Activated CD4-positive, alpha-beta T cell treated with anti-CD3 and anti-CD28 coated beads for 36 hours (primary cell): ENCODE measurements at regions not wholly inside any gene's neighbourhood (a gene's known extent, or its start where the extent isn't known, plus 50 kb on each side); places are given as distances from the start of the nearest gene placed in this dataset.

Experiments used
- ATAC-seq: fragments of 200-7000 bp; cut with Tn5 transposase; one replicate; pipeline ENCODE4 v1.10.0; 2021; ENCODE audit warnings: mild to moderate bottlenecking, moderate library complexity
- CTCF ChIA-PET: fragments of 350-600 bp; sonication (Branson Sonifier 250); formaldehyde crosslinking; loops from one replicate; lab custom pipeline; 2021; ENCODE audit warnings: antibody characterized with exemption; lab: Charles Lee
- POLR2A ChIA-PET: fragments of 350-600 bp; sonication (Branson Sonifier 250); formaldehyde crosslinking; loops from one replicate; lab custom pipeline; 2021; ENCODE audit warnings: antibody characterized with exemption, inconsistent platforms; lab: Charles Lee
- DNase-seq: peaks from one replicate; pipeline ENCODE4 v3.0.0-alpha.2; 2020
- H3K27ac Mint-ChIP-seq: one replicate; pipeline ENCODE4 v1.8.0; 2021; ENCODE audit warnings: mixed read lengths
- H3K27me3 Mint-ChIP-seq: one replicate; pipeline ENCODE4 v1.8.0; 2021; ENCODE audit warnings: mixed read lengths
- H3K36me3 Mint-ChIP-seq: one replicate; pipeline ENCODE4 v1.8.0; 2021; ENCODE audit warnings: low read depth, mixed read lengths
- H3K4me1 Mint-ChIP-seq: one replicate; pipeline ENCODE4 v1.8.0; 2021; ENCODE audit warnings: mixed read lengths
- H3K4me3 Mint-ChIP-seq: one replicate; pipeline ENCODE4 v1.8.0; 2021; ENCODE audit warnings: mild to moderate bottlenecking, moderate library complexity, mixed read lengths
- H3K9me3 Mint-ChIP-seq: one replicate; pipeline ENCODE4 v1.8.0; 2021; ENCODE audit warnings: low read depth, mixed read lengths
- intact Hi-C, 2 experiments: fragments of 100-400 bp; cut with DNase I in 1 of 2; cut with micrococcal nuclease in 1 of 2; formaldehyde crosslinking; loops; one replicate each; pipeline versions ENCODE4 v1.14.2 to v1.15.1; 2022 to 2024; cut with DNase I, micrococcal nuclease

- intact Hi-C loops: loop anchor here in 1 of 2 experiments (5.0 kb wide), 2 partner anchors 158 to 1973 kb away; partner anchors contain the start of gene TMTC2
- no peak overlapping the region for H3K4me3 Mint-ChIP-seq
Observed at GRCh38 chr12:82529101-82529500, 157.6 kb upstream of the TMTC2 start.

DNA sequence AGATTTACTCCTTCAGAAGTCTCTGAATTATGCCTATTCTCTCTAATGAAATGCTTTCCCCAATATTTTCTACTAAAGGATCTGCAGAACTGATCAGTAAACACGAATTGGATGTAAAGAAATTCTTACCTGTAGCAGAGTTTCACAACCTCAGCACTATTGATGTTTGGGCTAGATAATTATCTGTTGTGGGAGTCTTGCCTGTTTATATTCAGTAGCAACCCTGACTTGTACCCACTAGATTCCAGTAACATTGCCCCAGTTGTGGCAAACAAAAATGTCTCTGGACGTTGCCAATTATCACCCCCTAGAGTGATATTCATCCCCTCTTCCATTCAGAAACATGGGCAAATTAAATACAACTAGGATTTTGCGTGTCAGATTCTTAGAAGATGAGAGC, 156.8 kb upstream of the TMTC2 start:
- no peak overlapping the region for H3K27ac Mint-ChIP-seq
- no peaks in the 10 kb centered on the region for H3K9me3 Mint-ChIP-seq
- H3K4me1 Mint-ChIP-seq: no peaks in the 10 kb centered on the region
- DNase-seq: no peak
- H3K4me3 Mint-ChIP-seq: no peak overlapping the region
- intact Hi-C loops: loop anchor here in 1 of 2 experiments (5.0 kb wide), 2 partner anchors 157 to 1972 kb away; partner anchors contain the start of gene TMTC2
- ChIA-PET CTCF (interaction anchor here (0.7 kb wide), 1 partner anchor 156 kb away, joined by 4 read pairs; no protein-coding TSS in a partner anchor), POLR2A (interaction anchor here (0.6 kb wide), 1 partner anchor 166 kb away, joined by 4 read pairs; no protein-coding TSS in a partner anchor)
- peaks cover 5% of the 10 kb centered on the region for H3K27me3 Mint-ChIP-seq
- H3K36me3 Mint-ChIP-seq: no peaks in the 10 kb centered on the region
- no peak for ATAC-seq

More at GRCh38 chr12:82529101-82529500, 157.6 kb upstream of the TMTC2 start:
- DNase-seq: no peak
- H3K4me1 Mint-ChIP-seq: no peaks in the 10 kb centered on the region
- H3K9me3 Mint-ChIP-seq: no peaks in the 10 kb centered on the region
- H3K27me3 Mint-ChIP-seq: peaks cover 5% of the 10 kb centered on the region
- POLR2A ChIA-PET: interaction anchor here (0.6 kb wide), 1 partner anchor 167 kb away, joined by 4 read pairs; no protein-coding TSS in a partner anchor
- CTCF ChIA-PET: no interaction called here
- ATAC-seq: no peak
- no peak overlapping the region for H3K27ac Mint-ChIP-seq
- no peaks in the 10 kb centered on the region for H3K36me3 Mint-ChIP-seq

GRCh38 chr12:82530394-82530793, 156.3 kb upstream of the TMTC2 start:
- ATAC-seq (no peak), DNase-seq (no peak)
- no peak overlapping the region for H3K4me3 Mint-ChIP-seq
- ChIA-PET POLR2A (no interaction called here), CTCF (interaction anchor here (0.7 kb wide), 1 partner anchor 155 kb away, joined by 4 read pairs; no protein-coding TSS in a partner anchor)
- no peaks in the 10 kb centered on the region for H3K9me3 Mint-ChIP-seq
- H3K27ac Mint-ChIP-seq: no peak overlapping the region
- no peaks in the 10 kb centered on the region for H3K4me1 Mint-ChIP-seq
- no peaks in the 10 kb centered on the region for H3K36me3 Mint-ChIP-seq
- intact Hi-C loops: no loop called here
- peaks cover 3% of the 10 kb centered on the region for H3K27me3 Mint-ChIP-seq

DNA sequence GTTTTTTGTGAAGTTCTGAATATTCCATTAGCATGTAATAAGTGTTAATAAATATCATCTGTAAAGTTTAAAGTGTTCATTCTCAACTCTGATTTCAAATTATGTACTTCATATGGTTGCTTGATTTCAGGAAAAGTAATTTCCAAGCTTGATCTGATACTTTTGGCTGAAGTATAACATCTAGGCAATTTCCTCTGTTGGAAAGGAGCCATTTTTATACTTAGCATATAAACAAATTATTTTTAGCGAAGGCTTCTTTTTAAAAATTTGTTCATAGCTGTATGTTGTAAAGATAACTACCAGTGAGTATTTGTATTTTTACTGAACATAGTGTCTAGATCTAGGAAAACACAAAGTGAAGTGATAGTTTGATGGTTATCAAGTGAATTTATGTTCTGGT, 153.4 kb upstream of the TMTC2 start:
- CTCF ChIA-PET: no interaction called here
- no peaks in the 10 kb centered on the region for H3K27me3 Mint-ChIP-seq
- H3K36me3 Mint-ChIP-seq: no peaks in the 10 kb centered on the region
- DNase-seq: no peak
- no peak for ATAC-seq
- H3K4me1 Mint-ChIP-seq: no peaks in the 10 kb centered on the region
- H3K4me3 Mint-ChIP-seq: no peak overlapping the region
- no peaks in the 10 kb centered on the region for H3K9me3 Mint-ChIP-seq
- POLR2A ChIA-PET: no interaction called here
- intact Hi-C loops: no loop called here
- no peak overlapping the region for H3K27ac Mint-ChIP-seq

DNA sequence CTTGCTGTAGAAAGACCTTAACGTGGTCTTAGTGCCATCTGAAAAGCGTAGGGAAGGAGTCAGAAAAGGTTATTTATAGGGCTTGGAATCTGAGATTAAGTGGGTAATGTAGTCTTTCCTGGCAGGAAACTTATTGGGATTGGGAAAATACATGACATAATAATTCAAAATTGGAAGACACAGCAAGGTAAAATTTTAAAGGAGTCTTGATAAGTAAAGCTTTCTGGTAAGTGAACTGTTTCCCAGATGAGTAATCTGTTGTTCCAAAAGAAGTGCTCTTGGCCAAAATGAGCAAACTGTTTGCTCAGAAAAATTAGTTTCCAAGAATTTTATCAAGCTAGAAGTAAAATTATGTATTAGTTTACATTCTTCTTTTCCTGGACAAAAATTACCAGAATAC, 149.3 kb upstream of the TMTC2 start:
- Mint-ChIP-seq H3K27me3 (no peaks in the 10 kb centered on the region), H3K36me3 (no peaks in the 10 kb centered on the region), H3K9me3 (peaks cover 8% of the 10 kb centered on the region), H3K27ac (no peak overlapping the region), H3K4me3 (no peak overlapping the region), H3K4me1 (no peaks in the 10 kb centered on the region)
- ATAC-seq: no peak
- intact Hi-C loops: no loop called here
- no peak for DNase-seq
- CTCF ChIA-PET: no interaction called here
- POLR2A ChIA-PET: no interaction called here

- DNase-seq (no peak), ATAC-seq (no peak)
- Mint-ChIP-seq H3K4me3 (no peak overlapping the region), H3K36me3 (no peaks in the 10 kb centered on the region), H3K27me3 (no peaks in the 10 kb centered on the region), H3K9me3 (peaks cover 10% of the 10 kb centered on the region), H3K4me1 (no peaks in the 10 kb centered on the region), H3K27ac (no peak overlapping the region)
- ChIA-PET CTCF (no interaction called here), POLR2A (no interaction called here)
- intact Hi-C loops: no loop called here
Observed at GRCh38 chr12:82554529-82554928, 132.2 kb upstream of the TMTC2 start.

DNA sequence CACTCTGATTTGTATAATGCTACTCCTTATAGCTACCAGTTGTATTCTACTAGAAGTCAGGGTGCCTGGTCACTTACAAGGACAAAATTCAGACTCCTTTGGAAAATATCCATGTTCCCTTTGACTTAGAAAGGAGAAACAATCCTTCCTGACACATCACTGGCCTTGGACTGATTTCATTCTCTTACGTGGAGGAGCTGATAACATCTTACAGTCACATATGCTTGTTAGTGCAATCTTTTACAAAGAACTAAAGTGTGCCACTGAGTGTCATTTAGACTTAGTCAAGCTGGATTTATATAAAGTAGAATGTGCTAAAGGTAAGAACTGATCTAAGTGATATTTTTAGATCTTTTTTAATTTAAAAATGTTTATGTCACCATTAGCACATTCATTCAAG, 131.0 kb upstream of the TMTC2 start:
- ChIA-PET CTCF (interaction anchor here (0.6 to 0.9 kb wide), 2 partner anchors 101 to 130 kb away, joined by 3 to 4 read pairs; no protein-coding TSS in a partner anchor), POLR2A (no interaction called here)
- Mint-ChIP-seq H3K4me3 (no peak overlapping the region), H3K36me3 (no peaks in the 10 kb centered on the region), H3K27ac (no peak overlapping the region), H3K4me1 (no peaks in the 10 kb centered on the region), H3K27me3 (no peaks in the 10 kb centered on the region), H3K9me3 (peaks cover 6% of the 10 kb centered on the region)
- DNase-seq (no peak), ATAC-seq (no peak)
- intact Hi-C loops: no loop called here

GRCh38 chr12:82565966-82566365, 120.7 kb upstream of the TMTC2 start:
- no peak overlapping the region for H3K27ac Mint-ChIP-seq
- no peak overlapping the region for H3K4me3 Mint-ChIP-seq
- POLR2A ChIA-PET: no interaction called here
- DNase-seq (no peak), ATAC-seq (no peak)
- CTCF ChIA-PET: interaction anchor here (1.8 kb wide), 1 partner anchor 23 kb away, joined by 4 read pairs; no protein-coding TSS in a partner anchor
- intact Hi-C loops: no loop called here
- no peaks in the 10 kb centered on the region for H3K27me3 Mint-ChIP-seq
- no peaks in the 10 kb centered on the region for H3K36me3 Mint-ChIP-seq
- peaks cover 1% of the 10 kb centered on the region for H3K9me3 Mint-ChIP-seq
- H3K4me1 Mint-ChIP-seq: no peaks in the 10 kb centered on the region

GRCh38 chr12:82567688-82568087, 119.0 kb upstream of the TMTC2 start:
- intact Hi-C loops: no loop called here

DNA sequence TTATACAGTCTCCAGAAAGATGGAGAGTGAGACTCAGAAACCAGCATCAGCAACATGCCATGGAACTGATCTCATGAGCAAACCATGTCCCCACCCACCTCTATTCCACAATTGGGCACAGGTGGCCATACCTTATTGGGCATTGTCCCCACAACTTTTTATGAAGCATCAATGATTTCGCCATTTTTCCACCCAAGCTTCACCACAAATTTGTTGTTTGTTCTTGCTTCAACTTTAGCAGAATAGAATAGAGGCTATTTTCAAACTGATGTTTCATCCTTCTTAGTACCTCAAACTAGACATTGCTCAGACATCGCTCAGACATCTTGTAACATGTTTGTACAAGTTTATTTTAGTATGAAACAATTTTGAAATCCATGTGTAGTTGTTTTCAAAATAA, 112.5 kb upstream of the TMTC2 start:
- DNase-seq: no peak
- no peak for ATAC-seq
- Mint-ChIP-seq H3K4me1 (no peaks in the 10 kb centered on the region), H3K27me3 (no peaks in the 10 kb centered on the region), H3K4me3 (no peak overlapping the region), H3K36me3 (no peaks in the 10 kb centered on the region), H3K9me3 (no peaks in the 10 kb centered on the region), H3K27ac (no peak overlapping the region)
- intact Hi-C loops: no loop called here
- ChIA-PET CTCF (no interaction called here), POLR2A (no interaction called here)

More at GRCh38 chr12:82567688-82568087, 119.0 kb upstream of the TMTC2 start:
- Mint-ChIP-seq H3K27me3 (no peaks in the 10 kb centered on the region), H3K27ac (no peak overlapping the region), H3K9me3 (peaks cover 1% of the 10 kb centered on the region), H3K36me3 (no peaks in the 10 kb centered on the region), H3K4me1 (no peaks in the 10 kb centered on the region), H3K4me3 (no peak overlapping the region)
- ChIA-PET POLR2A (no interaction called here), CTCF (no interaction called here)
- no peak for ATAC-seq
- no peak for DNase-seq

DNA sequence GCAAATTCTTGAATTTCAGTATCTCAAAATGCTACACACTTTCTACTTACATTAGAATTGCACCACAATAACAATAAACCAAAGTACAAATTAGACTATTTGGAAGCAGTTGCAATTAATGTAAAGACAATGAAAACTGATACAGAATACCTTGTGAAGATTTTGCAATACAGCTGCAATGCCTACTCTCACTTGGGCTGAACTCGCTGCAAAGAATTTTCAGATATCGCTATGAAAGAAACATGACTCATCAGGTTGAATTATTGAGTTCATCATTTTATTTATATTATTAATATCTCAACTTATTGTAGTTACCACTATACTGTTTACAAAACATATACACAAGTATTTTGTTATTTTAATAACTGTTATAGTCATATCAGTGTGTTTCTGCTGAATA, 108.0 kb upstream of the TMTC2 start:
- Mint-ChIP-seq H3K27ac (no peak overlapping the region), H3K36me3 (no peaks in the 10 kb centered on the region), H3K27me3 (no peaks in the 10 kb centered on the region), H3K4me3 (no peak overlapping the region), H3K4me1 (no peaks in the 10 kb centered on the region), H3K9me3 (no peaks in the 10 kb centered on the region)
- ChIA-PET CTCF (interaction anchor here (0.7 kb wide), 1 partner anchor 662 kb away, joined by 3 read pairs; no protein-coding TSS in a partner anchor), POLR2A (no interaction called here)
- no peak for DNase-seq
- intact Hi-C loops: no loop called here
- no peak for ATAC-seq

DNA sequence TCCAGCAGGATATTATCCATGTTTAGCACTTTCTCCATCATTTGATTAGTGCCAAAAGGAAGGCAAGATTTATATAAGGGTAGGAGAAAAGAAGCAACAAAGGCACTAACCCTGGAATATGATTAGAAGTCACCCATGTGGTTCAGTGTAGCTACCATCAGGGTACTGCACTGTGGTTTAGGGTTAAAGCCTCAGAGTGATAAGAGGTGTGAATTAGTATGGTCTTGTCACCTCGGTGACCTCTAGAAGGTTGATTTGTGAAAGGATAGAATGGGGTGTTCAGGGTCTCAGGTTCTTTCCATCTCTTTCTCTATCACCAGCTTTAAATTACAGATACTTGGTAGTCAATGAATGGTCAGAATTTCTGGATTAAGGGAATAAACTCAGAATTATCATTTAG, 103.0 kb upstream of the TMTC2 start:
- no peak overlapping the region for H3K27ac Mint-ChIP-seq
- ChIA-PET CTCF (no interaction called here), POLR2A (no interaction called here)
- H3K4me1 Mint-ChIP-seq: no peaks in the 10 kb centered on the region
- no peaks in the 10 kb centered on the region for H3K27me3 Mint-ChIP-seq
- intact Hi-C loops: no loop called here
- no peak for ATAC-seq
- no peak overlapping the region for H3K4me3 Mint-ChIP-seq
- no peak for DNase-seq
- H3K9me3 Mint-ChIP-seq: peaks cover 13% of the 10 kb centered on the region
- H3K36me3 Mint-ChIP-seq: no peaks in the 10 kb centered on the region
